ENCODE measurements at regions not wholly inside any gene's neighbourhood (a gene's known extent, or its start where the extent isn't known, plus 50 kb on each side); places are given as distances from the start of the nearest gene placed in this dataset.

- TF ChIP-seq CTCF (conservative IDR thresholded peaks at IDR 0.05 in 1 of 2, IDR thresholded peaks at IDR 0.05 in 1 of 2; ENCODE audit: low read depth in 1 of 2, low read length in 2 of 2) (peak in 1 of 2 donors; percentile 21), EZH2 (IDR thresholded peaks at IDR 0.05; ENCODE audit: low read length, missing control alignments) (no peak)
These were observed 263.1 kb downstream of the SPRY1 start for GRCh38 chr4:123659730-123660129.

Data from fibroblast of lung (primary cell).